Fibroblast of mammary gland (primary cell): ENCODE measurements at regions not wholly inside any gene's neighbourhood (a gene's known extent, or its start where the extent isn't known, plus 50 kb on each side); places are given as distances from the start of the nearest gene placed in this dataset.

Experiments
- DNase-seq: peaks from one replicate; pipeline ENCODE4 v3.0.0-alpha.2; 2010; ENCODE audit warnings: low read depth
- H3K4me3 ChIP-seq: 2 replicates; pipeline ENCODE4 v1.5.1; 2011; ENCODE audit warnings: low read depth, mild to moderate bottlenecking, low read length, moderate library complexity; ENCODE audit not compliant: control insufficient read depth
- CTCF ChIP-seq: conservative IDR thresholded peaks from 2 replicates; pipeline ENCODE4 v1.5.1; 2011; ENCODE audit warnings: low read depth, low read length, inconsistent platforms; ENCODE audit not compliant: control insufficient read depth, insufficient read depth

GRCh38 chr12:94768398-94769046 is 118.2 kb upstream of the TMCC3 start:
- no peak for TF ChIP-seq CTCF
- no peak overlapping the region for H3K4me3 ChIP-seq
- DNase-seq, result no peak

GRCh38 chr12:94767956-94768355 is 117.6 kb upstream of the TMCC3 start:
- no peak for DNase-seq
- TF ChIP-seq CTCF, result no peak
- H3K4me3 ChIP-seq, result no peak overlapping the region

GRCh38 chr12:94766397-94766796 is 116.0 kb upstream of the TMCC3 start:
- H3K4me3 ChIP-seq, result no peak overlapping the region
- TF ChIP-seq CTCF, result no peak
- no peak for DNase-seq

DNA sequence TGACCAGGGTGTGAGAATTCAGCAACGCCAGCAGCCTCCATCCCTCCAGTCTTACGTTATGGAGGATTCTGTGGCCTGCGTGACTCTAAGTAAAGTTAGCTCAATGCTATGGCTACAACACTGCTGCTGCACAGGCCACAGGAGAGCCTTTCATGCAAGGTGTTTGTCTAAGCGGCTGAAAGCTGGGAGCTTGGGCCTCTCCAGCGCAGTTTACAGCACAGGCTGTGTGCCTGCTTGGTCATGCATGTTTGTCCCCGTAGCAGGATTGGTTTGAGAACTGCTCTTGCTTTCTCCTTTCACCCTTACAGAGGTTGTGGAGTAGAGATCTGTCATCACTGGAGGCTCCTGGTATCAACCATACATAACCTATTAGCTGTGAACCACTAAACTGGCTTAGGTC is 113.1 kb upstream of the TMCC3 start:
- H3K4me3 ChIP-seq, result no peak overlapping the region
- DNase-seq, result no peak
- TF ChIP-seq CTCF, result no peak

GRCh38 chr12:94762943-94763342 is 112.6 kb upstream of the TMCC3 start:
- DNase-seq, result no peak
- H3K4me3 ChIP-seq, result no peak overlapping the region
- TF ChIP-seq CTCF, result no peak

- TF ChIP-seq CTCF, result no peak
- H3K4me3 ChIP-seq, result no peak overlapping the region
- no peak for DNase-seq
Observed at GRCh38 chr12:94762259-94762942, 112.0 kb upstream of the TMCC3 start.
